HK-2 (cell line): ENCODE measurements at regions not wholly inside any gene's neighbourhood (a gene's known extent, or its start where the extent isn't known, plus 50 kb on each side); places are given as distances from the start of the nearest gene placed in this dataset.
"Not testable (repeated sequence)": the region's sequence is repeated elsewhere in the genome, so short reads cannot be mapped to it uniquely, and the experiment has no call there.

ENCODE experiments used
- DNase-seq: peaks from one replicate; pipeline ENCODE4 v3.0.0-alpha.2; 2018; ENCODE audit not compliant: unreplicated experiment

DNA sequence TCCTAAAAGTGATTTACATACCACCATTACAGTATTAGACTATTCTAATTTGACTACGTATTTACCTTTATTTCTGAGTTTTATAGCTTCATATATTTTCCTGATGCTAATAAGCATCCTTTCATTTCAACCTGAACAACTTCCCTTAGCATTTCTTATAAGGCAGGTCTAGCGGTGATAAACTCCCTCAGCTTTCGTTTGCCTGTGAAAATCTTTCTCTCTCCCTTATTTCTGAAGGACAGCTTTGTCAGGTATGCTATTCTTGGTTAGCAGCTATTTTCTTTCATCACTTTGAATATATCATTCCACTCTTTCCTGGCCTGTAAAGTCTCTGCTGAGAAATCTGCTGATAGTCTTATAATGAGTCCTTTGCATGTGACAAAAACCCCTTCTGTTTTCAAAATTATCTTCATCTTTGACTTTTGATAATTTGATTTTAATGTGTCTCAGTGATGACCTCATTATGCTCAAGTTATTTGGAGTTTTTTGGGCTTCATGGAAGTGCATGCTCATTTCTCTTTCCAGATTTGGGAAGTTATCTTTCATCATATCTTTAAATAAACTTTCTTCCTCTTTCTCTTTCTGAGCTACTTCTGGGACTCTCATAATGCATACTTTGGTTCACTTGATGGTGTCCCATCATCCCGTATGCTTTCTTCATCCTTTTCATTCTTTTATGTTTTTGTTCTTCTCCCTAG lies 285.4 kb upstream of the PMFBP1 start:
- no peak for DNase-seq

DNA sequence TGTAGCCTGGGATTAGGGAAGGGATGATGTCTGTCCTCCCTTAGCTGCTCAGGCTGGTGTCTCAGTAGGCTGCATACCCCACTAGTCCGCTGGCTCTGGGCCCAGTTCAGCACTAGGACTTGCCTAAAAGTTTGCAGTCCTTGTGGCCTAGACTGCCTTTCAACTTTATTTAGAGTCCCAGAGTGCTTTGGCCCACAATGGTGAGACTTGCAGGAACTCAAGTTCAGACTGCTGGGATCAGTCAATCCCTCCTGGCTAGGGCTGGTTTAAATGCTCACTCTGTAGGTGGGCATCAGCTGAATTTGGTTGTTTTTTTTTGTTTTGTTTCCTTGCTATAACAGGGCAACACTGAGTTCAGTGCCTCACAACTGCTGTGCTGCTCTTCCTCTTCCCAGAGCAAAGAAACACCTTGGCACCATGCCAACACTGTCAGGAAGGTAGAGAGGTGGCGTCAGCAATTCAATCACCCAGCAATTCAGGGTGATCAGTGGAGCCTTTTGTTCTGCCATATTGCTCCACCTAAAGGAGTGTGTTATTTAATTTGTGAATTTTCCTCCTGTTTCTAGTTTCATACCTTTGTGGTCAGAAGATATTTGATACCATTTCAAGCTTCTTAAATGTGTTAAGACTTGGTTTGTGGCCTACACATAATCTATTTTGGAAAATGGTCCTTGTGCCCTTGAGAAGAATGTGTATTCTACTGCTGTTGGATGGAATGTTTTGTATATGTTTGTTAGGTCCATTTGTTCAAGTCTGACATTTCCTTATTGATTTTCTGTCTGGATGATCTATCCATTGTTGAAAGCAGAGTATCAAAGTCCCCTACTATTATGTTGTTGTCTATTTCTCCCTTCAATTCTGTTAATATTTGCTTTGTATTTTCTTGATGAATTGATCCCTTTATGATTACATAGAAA lies 284.0 kb upstream of the PMFBP1 start:
- DNase-seq = no peak

DNA sequence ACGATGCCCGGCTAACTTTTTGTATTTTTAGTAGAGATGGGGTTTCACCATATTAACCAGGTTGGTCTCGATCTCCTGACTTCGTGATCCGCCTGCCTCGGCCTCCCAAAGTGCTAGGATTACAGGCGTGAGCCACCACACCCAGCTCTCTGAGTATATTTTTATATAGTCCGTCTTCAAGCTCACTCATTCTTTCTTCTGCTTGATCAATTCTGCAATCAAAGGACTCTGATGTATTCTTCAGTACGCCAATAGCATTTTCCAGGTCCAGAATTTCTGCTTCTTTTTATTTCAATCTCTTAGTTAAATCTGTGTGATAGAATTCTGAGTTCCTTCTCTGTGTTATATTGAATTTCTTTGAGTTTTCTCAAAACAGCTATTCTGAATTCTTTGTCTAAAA lies 281.9 kb upstream of the PMFBP1 start:
- not testable (repeated sequence) for DNase-seq

DNA sequence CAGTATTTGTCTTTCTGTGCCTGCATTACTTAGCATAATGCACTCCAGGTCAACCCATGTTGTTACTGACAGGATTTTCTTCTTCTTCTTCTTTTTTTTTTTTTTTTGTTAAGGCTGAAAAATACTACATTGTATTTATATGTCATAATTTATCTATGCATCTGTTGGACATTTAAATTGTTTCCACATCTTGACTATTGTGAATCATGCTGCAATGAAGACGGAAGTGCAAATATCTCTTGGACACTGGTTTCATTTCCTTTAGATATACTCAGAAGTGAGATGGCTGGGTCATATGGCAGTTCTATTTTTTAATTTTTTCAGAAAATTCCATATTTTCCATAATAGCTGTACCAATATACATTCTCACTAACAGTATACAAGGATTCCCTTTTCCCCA lies 272.7 kb upstream of the PMFBP1 start:
- no peak for DNase-seq

DNA sequence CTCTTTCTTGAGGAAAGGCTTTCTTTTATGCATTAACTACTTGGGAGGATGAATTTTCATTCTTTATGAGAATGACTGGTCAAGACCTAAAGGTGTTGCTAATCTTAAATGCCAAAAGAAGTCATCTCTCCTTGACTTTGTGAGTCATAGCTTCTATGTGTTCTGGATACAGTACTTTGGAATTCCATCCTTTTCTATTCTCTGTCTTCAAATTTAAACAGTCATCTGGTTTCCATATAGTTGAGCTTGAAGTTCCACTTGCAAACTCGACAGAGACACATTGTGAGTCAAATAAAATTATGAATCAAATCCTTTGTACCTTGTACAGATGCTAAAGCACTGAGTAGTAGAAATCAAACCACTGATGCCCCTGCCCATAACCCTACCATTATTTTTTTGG lies 271.9 kb upstream of the PMFBP1 start:
- DNase-seq = no peak

DNA sequence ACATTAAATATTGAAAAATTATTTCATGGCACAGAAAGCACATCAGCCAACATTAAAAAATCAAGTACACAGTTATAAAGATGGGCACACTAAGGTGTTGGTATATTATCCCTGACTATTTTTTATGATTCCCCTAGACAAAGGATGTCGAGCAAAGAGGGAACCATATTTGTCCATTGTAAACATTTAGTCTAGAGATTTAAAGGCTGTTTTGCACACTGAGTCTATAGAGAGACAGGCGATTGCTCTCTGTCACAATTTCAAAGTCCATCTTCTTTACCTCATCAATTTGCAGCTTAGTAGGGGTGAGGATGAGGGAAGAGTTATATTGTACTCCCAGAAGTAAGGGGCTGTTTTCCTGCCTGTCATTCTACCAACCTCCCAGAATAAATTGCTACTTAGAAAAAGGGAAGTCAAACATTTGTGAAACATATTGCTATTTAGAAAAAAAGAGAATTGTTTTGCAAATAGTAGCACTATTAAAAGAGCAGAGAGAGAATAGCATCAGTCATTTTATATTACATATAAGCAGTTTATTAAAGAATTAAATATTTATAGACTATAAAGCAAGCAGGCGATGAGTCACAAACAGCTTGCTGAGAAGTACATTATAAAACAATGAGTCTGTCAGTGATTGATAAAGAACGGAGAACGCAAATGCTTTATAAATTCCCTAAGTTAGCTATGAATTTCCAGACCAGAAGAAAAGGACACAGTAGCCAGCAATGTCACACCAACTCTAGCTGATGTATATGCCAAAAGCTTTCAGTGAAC lies 270.6 kb upstream of the PMFBP1 start:
- DNase-seq = no peak

DNA sequence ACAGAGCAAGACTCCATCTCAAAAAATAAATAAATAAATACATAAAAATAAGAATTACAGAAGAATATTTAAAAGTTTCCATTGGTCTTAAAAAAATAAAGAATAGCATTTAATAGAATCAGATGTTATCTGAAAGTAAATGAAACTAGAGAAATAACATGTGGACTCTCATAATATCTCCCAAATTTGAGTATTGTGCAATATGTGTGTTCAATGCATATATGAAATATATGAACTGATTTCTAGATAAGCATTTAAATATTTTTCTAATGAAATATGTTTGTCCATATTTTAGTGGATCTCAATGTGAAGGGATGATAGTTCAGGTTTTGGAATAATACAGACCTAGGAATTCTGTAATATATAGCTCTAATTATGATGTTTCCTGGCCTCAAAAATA lies 265.9 kb upstream of the PMFBP1 start:
- no peak for DNase-seq

DNA sequence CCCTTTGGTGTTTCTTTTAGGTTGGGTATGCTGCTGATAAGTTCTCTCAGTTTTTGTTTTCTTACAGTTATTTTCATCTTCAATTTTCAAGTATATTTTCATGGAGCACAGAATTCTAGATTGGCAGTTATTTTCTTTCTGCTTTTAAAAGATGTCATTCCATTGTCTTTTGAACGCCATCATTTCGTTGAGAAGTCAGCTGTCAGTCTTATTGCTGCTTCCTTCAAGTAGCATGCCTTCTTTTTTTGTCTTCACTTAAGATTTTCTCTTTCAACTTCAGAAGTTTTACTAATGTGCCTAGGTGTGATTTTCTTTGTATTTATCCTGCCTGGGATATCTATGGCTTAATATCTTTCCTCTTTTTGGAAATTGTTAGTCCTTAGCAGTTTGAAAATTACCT lies 262.2 kb upstream of the PMFBP1 start:
- DNase-seq = no peak

DNA sequence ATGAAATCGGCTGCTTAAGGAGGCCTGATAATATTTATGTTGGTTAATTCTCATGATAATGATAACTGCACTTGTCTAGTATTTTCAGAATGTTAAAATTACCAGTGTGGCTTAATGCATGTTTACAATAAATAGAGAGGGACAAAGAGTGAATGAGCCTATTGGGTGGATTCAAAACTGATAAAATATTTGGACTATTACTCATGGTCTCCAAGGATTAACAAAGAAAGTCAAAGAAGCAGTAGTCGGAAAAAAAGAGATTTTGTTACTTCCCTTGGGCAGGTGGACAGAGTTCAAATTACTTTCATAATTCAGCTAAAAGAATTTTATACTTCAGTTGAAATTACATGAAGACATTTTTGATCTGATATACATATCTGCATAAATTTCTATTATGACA lies 258.2 kb upstream of the PMFBP1 start:
- DNase-seq = no peak

DNA sequence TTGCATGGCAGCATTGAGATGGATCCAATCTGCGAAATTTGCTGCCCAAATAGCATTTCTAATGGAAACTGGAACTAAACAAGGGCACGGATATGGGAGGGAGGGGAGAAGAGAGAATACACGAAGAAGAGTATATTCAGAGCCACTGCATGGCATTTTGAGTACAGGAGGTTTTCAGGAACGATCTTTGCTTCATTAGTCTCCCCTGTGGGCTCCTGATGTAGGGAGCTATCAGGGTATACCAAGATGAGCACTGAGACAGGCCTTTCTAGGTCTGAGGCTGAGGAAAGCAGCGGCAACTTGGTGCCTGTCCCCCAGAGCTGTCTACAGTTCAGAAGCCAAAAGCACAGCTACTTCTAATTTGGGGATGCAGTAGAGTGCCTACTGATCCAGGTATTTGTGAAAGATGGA lies 257.7 kb upstream of the PMFBP1 start:
- DNase-seq = no peak

DNA sequence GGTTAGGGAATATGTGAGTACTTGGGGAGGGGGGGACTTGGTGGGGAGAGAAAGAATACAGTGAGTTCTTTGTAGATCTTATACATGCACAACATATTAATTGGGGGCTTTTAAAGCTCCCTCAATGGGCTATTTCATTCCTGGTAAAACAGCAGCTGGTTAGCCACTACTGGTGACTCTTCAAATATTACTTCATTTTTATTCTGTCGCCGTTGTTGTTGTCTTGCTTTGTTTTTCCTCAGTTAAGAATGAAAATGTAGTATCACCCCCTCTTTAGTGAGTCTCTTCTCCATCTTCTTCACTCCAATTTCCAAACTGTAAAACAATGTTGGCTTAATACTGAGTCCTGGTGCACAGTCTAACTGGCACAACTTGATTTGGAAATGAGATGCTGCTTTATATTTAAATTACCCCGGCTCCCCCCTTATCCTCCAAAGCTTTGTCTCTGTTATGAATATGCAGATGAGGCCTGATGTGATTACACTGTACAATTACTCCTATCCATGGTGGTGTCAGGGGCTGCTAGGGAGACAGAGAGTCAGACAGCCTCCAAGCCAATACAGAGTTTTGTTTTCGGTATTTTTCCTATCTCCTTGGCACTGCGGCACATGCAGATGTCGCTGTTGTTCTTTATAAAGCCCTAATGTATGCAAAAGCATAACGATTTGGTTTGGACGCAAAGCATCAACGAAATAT lies 256.9 kb upstream of the PMFBP1 start:
- DNase-seq = no peak

DNA sequence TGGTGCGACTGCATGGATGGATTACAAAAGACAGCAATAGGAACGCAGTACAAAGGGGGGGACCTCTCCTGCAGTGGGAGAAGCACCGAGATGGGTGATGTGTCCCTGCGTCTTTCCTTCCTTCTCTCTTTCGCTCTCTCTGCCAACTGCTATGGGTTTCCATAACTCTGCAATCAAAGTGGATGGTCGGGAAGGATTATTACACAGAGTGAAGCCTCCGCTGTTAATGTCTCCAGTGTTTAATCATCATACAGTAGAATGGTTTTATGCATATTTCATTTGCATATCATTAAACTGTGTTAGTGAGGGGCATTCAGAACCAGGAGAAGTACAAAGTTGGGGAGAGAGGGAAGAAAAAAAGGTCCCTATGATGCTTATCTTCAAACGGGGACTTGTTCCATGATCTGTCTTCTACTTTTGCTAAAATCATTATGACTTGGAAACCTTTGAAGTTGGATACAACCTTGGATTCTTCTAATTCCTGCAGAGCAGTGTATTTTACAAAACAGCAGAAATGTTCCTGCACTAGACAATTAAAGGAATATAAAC lies 255.9 kb upstream of the PMFBP1 start:
- DNase-seq = no peak

DNA sequence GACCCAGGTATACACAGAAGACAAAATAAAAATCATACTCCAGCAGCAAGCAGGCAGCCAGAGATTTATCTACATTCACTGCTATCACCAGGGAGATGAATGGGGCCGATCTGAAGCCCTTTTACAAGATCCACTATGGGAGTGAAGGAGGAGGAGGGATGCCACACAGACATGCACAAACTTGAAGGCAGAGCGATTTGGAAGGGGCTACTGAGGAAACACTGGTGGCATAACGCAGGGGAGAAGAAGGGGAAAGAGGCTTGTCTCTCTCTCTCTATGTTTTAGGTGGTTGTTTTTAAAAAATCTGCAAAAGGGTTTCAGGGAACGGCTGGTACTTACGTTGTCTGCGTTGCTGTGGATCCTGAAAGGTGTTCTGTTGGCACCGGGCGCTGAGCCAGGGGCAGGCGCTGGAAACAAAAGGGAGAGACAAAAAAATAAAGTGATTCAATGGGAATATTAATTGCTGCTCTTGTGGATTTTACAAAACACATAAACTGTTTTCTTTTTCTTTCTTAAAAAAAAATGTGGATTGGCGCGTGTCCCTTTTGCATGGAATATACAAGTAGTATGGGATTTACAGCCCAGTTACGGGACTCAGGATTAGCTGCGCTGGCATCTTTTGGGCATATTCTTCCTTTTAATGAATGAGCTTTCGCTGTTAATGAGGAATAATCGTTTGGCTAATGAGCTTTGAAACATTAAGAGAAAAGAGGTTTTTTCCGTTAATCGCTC lies 255.3 kb upstream of the PMFBP1 start:
- DNase-seq = no peak

DNA sequence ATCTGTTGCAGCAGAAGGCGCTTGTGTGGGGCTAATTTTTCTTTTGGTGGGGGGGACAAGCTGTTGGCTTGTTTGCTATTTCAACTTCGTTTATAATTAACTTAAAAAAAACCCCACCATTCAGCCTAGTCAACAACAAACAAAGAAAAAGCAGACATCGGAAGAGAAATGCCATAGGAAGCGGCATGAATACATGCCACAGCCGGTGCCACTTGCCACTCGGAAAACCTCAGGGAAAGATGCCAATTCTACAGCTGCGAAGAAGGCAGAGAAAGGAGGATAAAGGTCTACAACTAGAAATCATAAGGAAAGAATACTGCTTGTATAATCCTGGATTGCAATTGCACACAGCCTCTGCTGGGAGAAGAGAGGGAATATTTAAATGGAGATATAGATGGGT lies 254.4 kb upstream of the PMFBP1 start:
- no peak for DNase-seq

DNA sequence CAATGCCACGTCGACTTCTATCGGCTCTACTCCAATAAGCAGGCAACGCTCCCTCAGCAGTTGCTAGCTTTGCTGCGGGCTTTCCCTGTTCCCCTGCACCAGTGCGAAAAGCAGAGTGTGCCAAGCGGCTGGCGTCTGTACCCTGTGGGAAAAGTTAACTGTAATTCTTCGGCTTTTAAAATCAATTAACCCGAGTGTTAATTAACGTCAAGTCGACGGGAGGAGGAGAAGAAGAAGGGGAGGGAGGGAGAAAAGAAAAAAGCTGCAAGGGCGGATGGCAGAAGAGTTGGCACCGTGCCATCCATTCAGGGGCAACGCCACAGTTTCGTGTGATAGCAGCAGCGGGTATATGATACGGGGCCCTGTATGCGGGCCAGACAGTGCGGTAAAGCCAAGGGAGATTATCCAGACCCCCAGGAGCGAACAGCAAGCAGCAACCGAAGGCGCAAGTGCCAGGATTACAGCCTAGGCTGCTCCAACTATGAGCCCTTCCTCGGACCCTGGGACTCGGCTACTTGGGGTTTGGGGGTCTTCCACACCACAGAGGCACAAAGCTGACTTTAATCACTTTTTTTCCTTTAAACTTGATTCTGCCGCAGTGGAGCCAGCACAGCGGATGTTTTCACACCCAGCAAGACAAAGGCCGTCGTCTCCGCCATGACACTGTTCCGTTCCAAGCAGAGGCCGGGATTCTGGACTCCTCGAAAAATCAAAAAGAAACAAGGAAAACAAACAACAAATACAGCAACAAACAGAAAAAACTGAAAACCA lies 253.8 kb upstream of the PMFBP1 start:
- no peak for DNase-seq

DNA sequence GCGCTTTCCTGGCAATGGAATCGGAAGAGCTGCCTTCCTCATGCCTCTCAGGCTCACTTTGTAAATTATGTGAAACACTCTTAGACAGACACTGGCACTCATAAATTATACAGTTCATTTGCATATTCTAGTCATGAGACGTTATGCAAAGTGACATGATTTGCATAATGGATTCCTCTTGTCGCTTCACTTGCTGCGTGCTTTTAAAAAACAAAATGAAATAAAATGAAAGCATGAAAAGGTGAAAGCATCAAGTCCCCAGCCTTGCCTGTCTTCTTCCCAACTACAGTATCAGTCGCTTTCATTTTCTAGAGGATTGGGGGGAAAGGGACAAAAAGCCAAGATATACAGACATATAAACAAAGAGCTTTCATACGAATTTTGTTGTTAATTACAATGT lies 252.8 kb upstream of the PMFBP1 start:
- no peak for DNase-seq

DNA sequence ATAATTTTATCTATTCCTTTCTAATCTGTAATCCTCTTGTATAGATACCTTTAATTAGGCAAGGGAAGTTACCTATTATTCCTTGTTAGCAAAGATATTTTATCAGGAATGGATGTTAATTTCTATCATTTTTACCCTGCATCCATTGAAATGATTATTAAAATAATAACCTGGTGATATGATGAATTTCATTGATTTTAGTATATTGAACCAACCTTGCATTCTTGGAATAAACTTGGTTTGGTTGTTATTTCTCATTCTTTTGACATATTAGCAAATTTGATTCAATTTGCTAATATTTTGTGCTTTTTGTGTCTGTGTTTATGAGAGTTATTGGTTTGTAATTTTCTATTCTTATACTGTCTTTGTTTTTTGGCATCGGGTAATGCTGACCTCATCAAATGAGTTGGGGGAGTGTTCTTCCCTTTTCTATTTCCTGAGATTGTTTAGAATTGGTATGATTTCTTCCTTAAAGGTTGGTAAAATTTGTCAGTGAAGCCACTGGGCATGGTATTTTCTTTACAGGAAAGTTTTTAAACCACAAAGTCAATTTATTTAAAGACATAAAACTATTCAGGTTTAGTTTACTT lies 250.4 kb upstream of the PMFBP1 start:
- no peak for DNase-seq

DNA sequence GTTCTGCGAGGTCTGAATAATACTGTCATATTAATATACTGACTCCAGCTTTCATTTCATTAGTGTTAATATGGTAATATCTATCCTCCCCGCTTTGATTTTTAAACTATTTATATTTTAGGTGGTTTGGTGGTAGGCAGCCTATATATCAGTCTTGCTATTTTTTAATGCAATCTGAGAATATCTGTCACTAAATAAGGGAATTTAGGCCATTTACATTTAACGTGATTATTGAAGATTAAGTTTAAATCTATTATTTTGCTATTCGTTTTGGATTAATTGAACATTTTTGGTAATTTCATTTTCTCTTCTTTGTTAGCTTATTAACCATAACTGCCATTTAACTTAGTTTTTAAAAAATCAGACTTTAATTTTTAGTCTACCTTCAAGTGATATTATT lies 247.7 kb upstream of the PMFBP1 start:
- DNase-seq = no peak

DNA sequence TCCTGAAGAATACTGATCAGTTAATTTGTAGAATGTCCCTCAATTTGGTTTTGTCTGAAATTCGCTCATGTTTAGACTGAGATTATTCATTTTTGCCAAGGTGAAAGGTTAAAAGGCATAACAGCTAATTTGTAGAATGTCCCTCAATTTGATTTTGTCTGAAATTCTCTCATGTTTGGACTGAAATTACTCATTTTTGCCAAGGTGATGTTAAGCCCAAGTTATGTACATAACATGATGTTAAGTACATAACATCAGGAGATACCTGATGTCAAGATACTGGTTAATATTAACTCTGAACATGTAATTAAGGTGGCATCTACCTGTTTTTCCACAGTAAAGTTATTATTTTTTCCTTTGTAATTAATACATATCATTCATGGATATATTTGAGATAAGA lies 243.4 kb upstream of the PMFBP1 start:
- no peak for DNase-seq

DNA sequence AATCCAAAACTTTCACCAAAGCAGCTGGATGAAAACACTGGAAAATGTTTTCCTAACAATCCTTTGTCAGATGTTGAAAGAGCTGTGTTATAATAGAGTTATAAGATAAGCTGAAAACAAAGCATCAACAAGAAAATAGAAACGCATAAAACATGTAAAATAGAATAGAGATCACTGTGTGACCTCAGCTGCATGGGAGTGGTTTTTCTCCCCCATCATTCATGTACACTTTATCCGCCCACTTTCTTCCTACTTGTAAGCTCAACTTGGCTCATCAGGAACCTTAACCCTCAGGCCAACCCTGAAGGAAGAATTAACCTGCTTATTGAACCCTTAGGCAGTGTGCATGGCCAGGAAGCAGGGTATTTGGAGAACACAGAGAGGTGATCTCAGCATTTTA lies 238.5 kb upstream of the PMFBP1 start:
- no peak for DNase-seq
